NCI-H446 treated with DMSO at 0.1 percent for 48 hours (cell line): ENCODE measurements at regions not wholly inside any gene's neighbourhood (a gene's known extent, or its start where the extent isn't known, plus 50 kb on each side); places are given as distances from the start of the nearest gene placed in this dataset.

ENCODE experiments used
- DNase-seq: peaks from one replicate; lab custom pipeline; 2025; lab: John Stamatoyannopoulos, UW

DNA sequence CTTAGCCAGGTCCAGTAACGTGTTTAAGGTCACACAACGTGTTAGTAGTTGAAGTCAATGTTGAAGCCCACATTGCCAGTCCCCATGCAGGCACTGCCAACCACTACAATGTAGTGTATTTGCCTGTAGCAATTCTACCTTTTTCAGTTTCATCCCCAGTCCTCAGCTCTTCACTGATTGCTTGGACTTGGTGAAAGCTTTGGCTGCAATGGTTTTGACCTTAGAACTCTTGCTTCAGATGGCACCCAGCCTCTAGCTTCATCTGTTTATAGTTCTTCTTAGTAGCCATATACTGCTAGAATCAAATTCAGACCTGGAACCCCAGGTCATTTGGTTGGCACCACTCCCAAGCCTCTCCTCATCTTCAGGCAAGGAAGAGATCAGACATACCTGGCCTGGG lies 345.4 kb upstream of the SEMA6D start:
- DNase-seq, result no peak

- DNase-seq, result no peak
Observed at GRCh38 chr15:47374222-47374621, 343.1 kb upstream of the SEMA6D start.

DNA sequence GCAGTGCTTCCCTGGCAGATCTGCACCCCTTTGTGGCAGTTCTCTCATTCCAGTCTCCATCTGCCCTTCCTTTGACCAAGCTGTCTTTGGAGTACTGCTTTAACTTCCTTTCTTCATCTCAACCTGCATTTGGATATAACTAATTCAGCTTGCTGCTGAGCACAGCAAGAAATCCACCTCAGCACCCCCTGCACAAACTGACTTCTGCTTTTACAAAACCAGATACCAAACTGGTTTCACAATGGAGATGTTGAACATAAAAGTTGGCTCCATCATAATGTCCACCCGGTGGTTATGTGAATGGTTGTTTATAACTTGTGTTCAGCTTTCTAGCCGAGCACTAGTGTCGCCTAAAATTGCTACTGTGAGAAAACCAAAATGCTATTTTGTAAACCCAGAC lies 341.1 kb upstream of the SEMA6D start:
- DNase-seq, result no peak

DNA sequence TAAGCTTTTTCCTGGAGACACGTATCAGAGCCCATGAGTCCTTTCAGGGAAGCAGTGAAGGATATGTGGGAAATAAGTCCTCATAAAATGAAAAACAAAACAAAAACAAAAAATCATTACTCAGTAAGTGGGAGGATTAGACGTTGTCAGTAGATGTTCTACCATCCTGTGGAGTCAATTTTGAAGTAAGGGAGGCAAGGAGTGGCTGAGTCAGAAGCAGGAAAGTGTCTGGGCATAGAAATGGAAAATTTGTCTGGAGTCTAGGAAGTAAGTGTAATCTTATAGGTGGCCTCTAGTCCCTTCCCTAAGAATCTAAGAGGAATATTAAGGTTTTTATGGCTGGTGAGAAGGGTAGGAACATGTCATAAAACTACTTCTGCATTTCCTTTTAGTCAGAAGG lies 339.8 kb upstream of the SEMA6D start:
- no peak for DNase-seq

GRCh38 chr15:47378527-47378926 lies 338.8 kb upstream of the SEMA6D start:
- no peak for DNase-seq

DNA sequence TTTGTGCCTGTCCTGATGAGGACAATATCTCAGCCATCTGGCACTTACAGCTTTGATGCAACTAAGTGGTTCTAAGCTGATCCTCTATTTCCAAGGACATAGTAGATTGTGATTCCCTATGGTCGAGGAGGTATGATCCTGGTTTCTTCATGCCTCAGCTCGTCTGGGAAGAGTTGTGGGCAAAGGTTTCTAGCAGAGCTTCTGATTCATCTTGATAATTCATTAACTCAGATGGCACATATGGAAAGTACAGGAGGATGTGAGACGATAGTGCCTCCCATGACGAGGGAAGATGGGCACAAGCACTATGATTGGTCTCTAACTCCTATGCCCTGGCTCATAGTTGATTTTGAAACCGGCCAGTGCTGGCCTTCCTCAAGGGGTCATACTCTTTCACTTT lies 334.2 kb upstream of the SEMA6D start:
- DNase-seq, result no peak

DNA sequence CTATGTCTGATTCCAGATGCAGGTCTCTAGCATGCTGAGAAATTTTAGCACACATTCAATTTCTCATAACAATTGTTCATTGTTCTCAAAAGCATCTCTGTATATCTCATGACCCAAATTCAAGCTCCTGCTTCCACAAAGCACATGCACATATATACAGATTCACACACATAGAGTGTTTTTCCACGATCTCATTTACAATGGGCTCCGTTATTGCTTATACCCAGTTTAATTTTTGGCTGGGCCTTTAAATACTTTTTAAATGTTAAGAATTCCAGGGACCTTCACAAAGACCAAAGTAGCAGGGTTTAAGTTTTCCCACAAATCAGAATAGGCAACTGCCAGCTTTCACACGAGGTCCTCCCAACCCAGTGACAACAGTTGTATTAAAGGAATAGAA lies 333.5 kb upstream of the SEMA6D start:
- DNase-seq, result no peak

- peak; percentile 61 for DNase-seq
Observed at GRCh38 chr15:47384341-47384740, 333.0 kb upstream of the SEMA6D start.

DNA sequence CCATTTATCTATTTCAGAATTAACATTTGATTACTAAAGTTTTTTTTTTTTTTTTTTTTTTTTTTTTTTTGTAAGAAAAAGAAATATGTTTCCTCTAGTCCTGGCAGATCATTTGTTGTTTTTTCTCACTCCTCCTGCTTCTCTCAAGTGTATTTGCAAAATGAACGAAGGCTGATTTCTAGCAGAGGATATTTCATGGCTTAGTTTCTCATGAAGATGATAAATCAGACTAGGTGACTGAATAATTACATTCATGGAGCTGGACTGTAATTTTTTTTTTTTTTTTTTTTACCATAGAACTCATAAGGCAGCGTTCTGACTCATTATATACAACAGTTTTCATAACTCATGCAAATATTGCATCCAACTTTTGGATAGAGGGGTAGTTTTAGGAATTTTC lies 332.5 kb upstream of the SEMA6D start:
- no peak for DNase-seq

- no peak for DNase-seq
Observed at GRCh38 chr15:47386459-47386858, 330.8 kb upstream of the SEMA6D start.

GRCh38 chr15:47388299-47388698 lies 329.0 kb upstream of the SEMA6D start:
- DNase-seq, result no peak

DNA sequence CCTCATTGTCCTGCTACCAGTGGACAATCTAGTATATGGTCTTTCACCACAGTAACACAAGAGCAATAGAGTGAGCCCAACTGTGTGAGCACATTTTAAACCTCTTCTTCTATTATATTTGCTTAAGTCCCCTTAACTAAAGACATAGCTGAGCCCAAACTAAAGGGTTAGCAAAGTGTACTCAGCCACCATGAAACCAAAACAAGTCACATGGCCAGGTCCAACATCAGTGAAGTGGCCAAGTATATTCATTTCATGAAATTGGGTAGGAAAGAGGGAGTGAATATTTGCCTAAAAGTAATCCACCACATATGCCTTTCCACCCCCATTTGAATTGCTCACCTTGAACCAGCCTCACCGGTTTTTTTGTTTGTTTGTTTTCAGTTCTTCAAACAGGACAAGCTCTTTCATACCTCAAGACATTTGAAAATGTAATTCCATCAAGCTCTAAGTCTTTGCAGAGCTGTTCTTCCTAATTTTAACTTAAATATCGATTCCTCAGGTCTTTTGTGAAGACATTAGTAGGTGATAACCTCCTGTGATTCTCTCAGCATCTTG lies 327.0 kb upstream of the SEMA6D start:
- no peak for DNase-seq

- no peak for DNase-seq
Observed at GRCh38 chr15:47394286-47394809, 323.0 kb upstream of the SEMA6D start.

- DNase-seq, result no peak
Observed at GRCh38 chr15:47395076-47395475, 322.2 kb upstream of the SEMA6D start.

- DNase-seq, result no peak
Observed at GRCh38 chr15:47397655-47398054, 319.6 kb upstream of the SEMA6D start.

GRCh38 chr15:47398132-47398531 lies 319.2 kb upstream of the SEMA6D start:
- no peak for DNase-seq

- no peak for DNase-seq
Observed at GRCh38 chr15:47398594-47398993, 318.7 kb upstream of the SEMA6D start.

GRCh38 chr15:47399100-47399499 lies 318.2 kb upstream of the SEMA6D start:
- DNase-seq, result no peak

DNA sequence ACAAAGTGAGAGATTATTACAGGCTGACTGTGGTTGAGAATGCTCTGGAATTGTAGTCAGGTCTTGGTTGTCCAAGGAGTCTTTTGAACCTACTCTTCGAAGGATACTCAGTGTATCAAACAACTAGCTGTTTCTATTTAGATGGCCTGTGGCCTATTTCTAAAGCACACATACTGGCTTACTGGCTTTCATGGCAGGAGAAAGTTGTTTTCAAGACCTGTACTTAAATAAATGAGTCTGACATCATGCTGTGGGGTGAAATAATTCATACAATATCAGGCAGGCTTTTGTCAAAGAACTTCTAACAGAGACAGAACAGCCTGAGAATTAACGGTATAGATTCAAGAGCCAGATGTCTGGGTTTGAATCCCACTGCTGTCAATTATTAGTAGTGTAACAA lies 316.7 kb upstream of the SEMA6D start:
- no peak for DNase-seq

- DNase-seq, result no peak
Observed at GRCh38 chr15:47401427-47401826, 315.9 kb upstream of the SEMA6D start.

DNA sequence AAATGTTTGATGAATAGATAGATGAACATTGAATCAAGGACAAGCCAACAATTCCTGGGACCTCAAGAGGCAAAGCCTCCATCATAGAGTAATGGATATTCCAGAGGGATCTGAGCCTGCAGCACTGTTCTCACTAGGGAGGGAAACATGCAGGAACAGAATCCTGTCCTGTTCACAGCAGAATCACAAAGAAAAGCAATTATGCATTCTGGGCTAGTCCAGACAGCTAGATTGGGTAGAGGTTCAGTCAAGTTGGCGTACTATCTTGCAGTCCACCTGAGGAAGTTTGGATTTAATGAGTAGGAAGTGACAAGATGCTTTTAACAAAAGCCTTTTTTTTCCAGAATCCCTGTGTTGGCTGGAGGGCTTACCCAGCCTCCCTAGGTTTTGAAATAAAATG lies 314.5 kb upstream of the SEMA6D start:
- DNase-seq, result no peak

DNA sequence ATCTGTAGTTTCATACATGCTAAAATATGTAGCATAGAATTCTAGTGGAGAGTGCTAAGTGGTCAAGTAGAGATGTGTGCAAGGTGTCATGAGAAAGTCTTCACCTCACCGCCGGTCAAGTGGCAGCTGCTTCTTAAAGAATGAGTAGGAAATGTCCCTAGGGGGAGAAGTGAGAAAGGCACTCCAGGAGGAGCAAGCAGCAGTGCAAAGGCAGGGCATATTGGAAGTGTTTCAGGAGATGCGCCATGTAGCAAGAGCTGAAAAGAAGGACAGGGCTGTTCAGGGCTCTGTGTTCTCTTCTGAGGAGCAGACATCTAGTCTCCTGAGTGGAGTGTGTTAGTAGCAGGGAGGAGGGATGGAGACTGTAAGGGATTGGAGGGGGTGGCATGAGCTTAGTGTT lies 312.4 kb upstream of the SEMA6D start:
- no peak for DNase-seq

GRCh38 chr15:47405365-47406162 lies 311.7 kb upstream of the SEMA6D start:
- no peak for DNase-seq

DNA sequence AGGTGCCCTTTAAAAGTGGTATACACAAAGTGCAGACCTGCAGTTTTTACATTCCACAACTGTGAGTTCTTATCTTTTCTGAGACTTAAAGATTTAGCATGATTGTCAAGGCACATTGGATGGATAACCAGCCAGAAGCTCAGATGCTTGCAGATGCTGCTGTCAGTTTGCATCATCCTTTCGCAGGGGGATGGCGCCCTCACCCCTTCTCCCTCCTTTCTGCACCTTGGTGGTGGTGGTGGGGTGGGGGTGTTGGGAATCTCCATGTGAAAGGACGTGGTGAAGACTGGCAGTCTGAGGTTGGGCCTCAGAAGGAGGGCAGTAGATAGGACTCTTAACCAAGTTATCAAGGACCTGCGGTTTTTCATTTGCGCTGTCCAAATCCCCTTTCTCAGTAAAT lies 309.6 kb upstream of the SEMA6D start:
- DNase-seq, result no peak
